ENCODE measurements at regions not wholly inside any gene's neighbourhood (a gene's known extent, or its start where the extent isn't known, plus 50 kb on each side); places are given as distances from the start of the nearest gene placed in this dataset.
"Not testable (repeated sequence)": the region's sequence is repeated elsewhere in the genome, so short reads cannot be mapped to it uniquely, and the experiment has no call there.

DNA sequence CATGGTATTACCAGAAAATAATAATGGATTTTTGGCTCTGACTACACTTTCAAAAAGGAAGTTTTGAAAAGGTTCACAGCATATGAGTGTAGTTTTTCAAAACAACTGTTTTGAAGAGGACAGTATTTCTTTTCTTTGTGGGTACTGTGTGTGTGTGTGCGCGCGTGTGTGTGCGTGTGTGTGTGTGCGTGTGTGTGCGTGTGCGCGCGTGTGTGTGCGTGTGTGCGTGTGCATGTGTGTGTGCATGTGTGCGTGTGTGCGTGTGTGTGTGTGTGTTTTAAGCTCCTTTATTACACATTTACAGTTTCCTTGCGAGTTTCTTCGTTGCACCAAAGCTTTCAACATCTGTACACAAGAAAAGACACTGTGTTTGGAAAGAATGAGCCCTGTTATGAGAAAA lies 755.4 kb downstream of the SH3BGRL start:
- no peak for TF ChIP-seq Cebpa-rat (IDR thresholded peaks at IDR 0.05)
- H3K9ac ChIP-seq = no peak overlapping the region
- no peak overlapping the region for H3K27ac ChIP-seq
- H3K36me3 ChIP-seq = no peaks in the 10 kb centered on the region
- H3K27me3 ChIP-seq = peaks cover 32 to 89% (median 77%) of the 10 kb centered on the region in 11 experiments
- H3K4me2 ChIP-seq = no peak overlapping the region
- H3K9me3 ChIP-seq (replicated peaks in 1 of 11) = peaks cover 6 to 9% (median 6%) of the 10 kb centered on the region in 11 experiments; a peak in 12 of 22 replicates
- H3K4me3 ChIP-seq = no peak overlapping the region
- no peaks in the 10 kb centered on the region for H4K20me1 ChIP-seq
- no peaks in the 10 kb centered on the region for H3K4me1 ChIP-seq

DNA sequence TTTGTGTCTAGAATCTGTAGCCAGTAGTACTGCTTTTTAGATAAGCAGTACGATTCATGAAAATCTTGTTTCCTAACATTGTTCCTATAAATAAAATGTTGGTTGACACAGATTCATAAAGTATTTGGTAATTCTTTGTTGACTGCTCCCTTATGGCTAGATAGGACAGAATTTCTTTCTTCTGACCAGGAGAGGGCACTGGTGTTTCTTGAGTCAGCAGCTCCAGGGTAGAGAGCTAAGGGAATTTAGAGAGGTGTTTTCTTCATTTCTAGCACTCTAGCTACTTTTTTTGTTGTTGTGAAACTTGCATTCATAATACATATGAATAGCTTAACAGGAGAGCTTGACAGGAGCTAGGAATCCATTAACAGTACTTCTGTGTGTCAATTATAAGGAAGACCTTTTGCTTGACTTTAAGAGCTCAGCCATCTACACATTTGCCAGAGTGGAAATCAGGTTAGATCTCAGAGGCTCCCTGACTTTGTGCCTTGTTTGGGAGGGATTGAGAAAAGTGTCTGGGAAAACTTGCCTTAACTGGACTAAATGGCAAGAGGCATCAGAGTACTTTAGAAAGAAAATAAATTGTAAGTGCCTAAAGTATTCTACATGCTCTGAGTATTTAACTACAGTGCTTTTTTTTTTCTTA lies 756.1 kb downstream of the SH3BGRL start:
- peaks cover 0 to 3% (median 0%) of the 10 kb centered on the region in 11 experiments; a peak in 4 of 22 replicates for H3K9me3 ChIP-seq (replicated peaks in 1 of 11)
- H3K4me2 ChIP-seq = no peak overlapping the region
- no peaks in the 10 kb centered on the region for H3K36me3 ChIP-seq
- no peak overlapping the region for H3K9ac ChIP-seq
- H3K4me1 ChIP-seq = no peaks in the 10 kb centered on the region
- no peak overlapping the region for H3K27ac ChIP-seq
- TF ChIP-seq Cebpa-rat (IDR thresholded peaks at IDR 0.05) = no peak
- no peaks in the 10 kb centered on the region for H4K20me1 ChIP-seq
- no peak overlapping the region for H3K4me3 ChIP-seq
- H3K27me3 ChIP-seq = peaks cover 32 to 90% (median 81%) of the 10 kb centered on the region in 11 experiments

GRCh38 chrX:81959964-81960363 lies 758.1 kb downstream of the SH3BGRL start:
- no peak overlapping the region for H3K4me3 ChIP-seq
- peaks cover 38 to 100% (median 90%) of the 10 kb centered on the region in 11 experiments for H3K27me3 ChIP-seq
- H3K4me1 ChIP-seq = no peaks in the 10 kb centered on the region
- no peak overlapping the region for H3K4me2 ChIP-seq
- H3K36me3 ChIP-seq = no peaks in the 10 kb centered on the region
- no peak overlapping the region for H3K27ac ChIP-seq
- peaks cover 0 to 3% (median 0%) of the 10 kb centered on the region in 11 experiments; a peak in 1 of 22 replicates for H3K9me3 ChIP-seq (replicated peaks in 1 of 11)
- TF ChIP-seq Cebpa-rat (IDR thresholded peaks at IDR 0.05) = no peak
- H4K20me1 ChIP-seq = no peaks in the 10 kb centered on the region
- no peak overlapping the region for H3K9ac ChIP-seq

DNA sequence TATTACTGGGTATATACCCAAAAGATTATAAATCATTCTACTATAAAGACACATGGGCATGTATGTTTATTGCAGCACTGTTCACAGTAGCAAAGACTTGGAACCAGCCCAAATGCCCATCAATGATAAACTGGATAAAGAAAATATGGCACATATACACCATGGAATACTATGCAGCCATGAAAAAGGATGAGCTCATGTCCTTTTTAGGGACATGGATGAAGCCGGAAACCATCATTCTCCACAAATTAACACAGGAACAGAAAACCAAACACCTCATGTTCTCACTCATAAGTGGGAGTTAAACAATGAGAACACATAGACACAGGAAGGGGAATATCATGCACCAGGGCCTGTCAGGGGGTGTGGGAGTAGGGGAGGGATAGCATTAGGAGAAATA lies 772.5 kb downstream of the SH3BGRL start:
- not testable (repeated sequence) for H3K4me1 ChIP-seq, H3K4me3 ChIP-seq
- H3K27me3 ChIP-seq = peaks cover 19 to 46% (median 40%) of the 10 kb centered on the region in 11 experiments

GRCh38 chrX:81979806-81980515 lies 778.1 kb downstream of the SH3BGRL start:
- Histone ChIP-seq H3K9me3 (replicated peaks in 1 of 11) (no peaks in the 10 kb centered on the region; a peak in 2 of 22 replicates), H3K9ac (no peak overlapping the region), H3K27ac (no peak overlapping the region)

More for the DNA sequence above, 772.5 kb downstream of the SH3BGRL start:
- not testable (repeated sequence) for H3K27ac ChIP-seq, H3K36me3 ChIP-seq, H3K4me2 ChIP-seq, H3K9ac ChIP-seq, H4K20me1 ChIP-seq
- H3K9me3 ChIP-seq (replicated peaks in 1 of 11) = peaks cover 0 to 14% (median 8%) of the 10 kb centered on the region in 11 experiments; a peak in 14 of 22 replicates

GRCh38 chrX:81987217-81987616 lies 785.3 kb downstream of the SH3BGRL start:
- Histone ChIP-seq H3K27me3 (peaks cover 11 to 85% (median 70%) of the 10 kb centered on the region in 11 experiments; a peak in 21 of 22 replicates), H3K9me3 (replicated peaks in 1 of 11) (peaks cover 0 to 15% (median 5%) of the 10 kb centered on the region in 11 experiments; a peak in 6 of 22 replicates)
- not testable (repeated sequence) for H3K27ac ChIP-seq, H4K20me1 ChIP-seq, H3K36me3 ChIP-seq, H3K9ac ChIP-seq, H3K4me2 ChIP-seq, H3K4me3 ChIP-seq, H3K4me1 ChIP-seq

More at GRCh38 chrX:81979806-81980515, 778.1 kb downstream of the SH3BGRL start:
- no peaks in the 10 kb centered on the region for H4K20me1 ChIP-seq
- no peaks in the 10 kb centered on the region for H3K4me1 ChIP-seq
- H3K27me3 ChIP-seq = peaks cover 16 to 76% (median 67%) of the 10 kb centered on the region in 11 experiments; a peak in 21 of 22 replicates
- H3K4me2 ChIP-seq = peak overlapping the region in 1 of 11 experiments; percentile 13; a peak in 1 of 22 replicates
- H3K36me3 ChIP-seq = no peaks in the 10 kb centered on the region
- no peak for TF ChIP-seq Cebpa-rat (IDR thresholded peaks at IDR 0.05)
- no peak overlapping the region for H3K4me3 ChIP-seq

- no peak overlapping the region for H3K4me2 ChIP-seq
- no peak for TF ChIP-seq Cebpa-rat (IDR thresholded peaks at IDR 0.05)
- H3K36me3 ChIP-seq = no peaks in the 10 kb centered on the region
- H3K27ac ChIP-seq = no peak overlapping the region
- H3K27me3 ChIP-seq = peaks cover 3 to 49% (median 27%) of the 10 kb centered on the region in 11 experiments; a peak in 16 of 22 replicates
- no peak overlapping the region for H3K4me3 ChIP-seq
- no peaks in the 10 kb centered on the region for H4K20me1 ChIP-seq
- no peak overlapping the region for H3K9ac ChIP-seq
- peaks cover 11 to 35% (median 18%) of the 10 kb centered on the region in 11 experiments; a peak in 20 of 22 replicates for H3K9me3 ChIP-seq (replicated peaks in 1 of 11)
- no peaks in the 10 kb centered on the region for H3K4me1 ChIP-seq
Measured at GRCh38 chrX:81996166-81996565, 794.3 kb downstream of the SH3BGRL start.

GRCh38 chrX:82029571-82030218 lies 827.8 kb downstream of the SH3BGRL start:
- no peak overlapping the region for H3K4me3 ChIP-seq
- H3K4me2 ChIP-seq = no peak overlapping the region
- TF ChIP-seq Cebpa-rat (IDR thresholded peaks at IDR 0.05) = no peak
- peaks cover 23 to 97% (median 80%) of the 10 kb centered on the region in 11 experiments for H3K27me3 ChIP-seq
- no peaks in the 10 kb centered on the region for H4K20me1 ChIP-seq
- no peaks in the 10 kb centered on the region for H3K4me1 ChIP-seq
- no peak overlapping the region for H3K9ac ChIP-seq
- peaks cover 0 to 20% (median 13%) of the 10 kb centered on the region in 11 experiments; a peak in 16 of 22 replicates for H3K9me3 ChIP-seq (replicated peaks in 1 of 11)
- H3K36me3 ChIP-seq = no peaks in the 10 kb centered on the region
- no peak overlapping the region for H3K27ac ChIP-seq

- no peak overlapping the region for H3K9ac ChIP-seq
- no peak overlapping the region for H3K27ac ChIP-seq
- H3K4me2 ChIP-seq = no peak overlapping the region
- peaks cover 4 to 30% (median 14%) of the 10 kb centered on the region in 11 experiments; a peak in 17 of 22 replicates for H3K9me3 ChIP-seq (replicated peaks in 1 of 11)
- no peaks in the 10 kb centered on the region for H3K4me1 ChIP-seq
- H3K36me3 ChIP-seq = no peaks in the 10 kb centered on the region
- no peak for TF ChIP-seq Cebpa-rat (IDR thresholded peaks at IDR 0.05)
- H3K27me3 ChIP-seq = peaks cover 37 to 99% (median 86%) of the 10 kb centered on the region in 11 experiments
- no peak overlapping the region for H3K4me3 ChIP-seq
- no peaks in the 10 kb centered on the region for H4K20me1 ChIP-seq
Measured at GRCh38 chrX:82031250-82031649, 829.3 kb downstream of the SH3BGRL start.

Measured in BLaER1 treated with 17β-estradiol and CSF1 and Interleukin-3, amounts not matched to agents 10 nM and 100 nM (cell line).